Ascending aorta (tissue), 2 donors: ENCODE measurements at regions not wholly inside any gene's neighbourhood (a gene's known extent, or its start where the extent isn't known, plus 50 kb on each side); places are given as distances from the start of the nearest gene placed in this dataset.
"Not testable (repeated sequence)": the region's sequence is repeated elsewhere in the genome, so short reads cannot be mapped to it uniquely, and the experiment has no call there.

ENCODE experiments used
- DNase-seq, 2 donors: peaks; one replicate each; pipeline ENCODE4 v3.0.0-alpha.2; 2019; ENCODE audit warnings: low spot score in 2 of 2
- H3K27ac ChIP-seq, 2 donors: fragments of 200-600 bp; sonication (generic); one replicate each; pipeline ENCODE4 v1.5.1; 2016 to 2017; ENCODE audit warnings: mild to moderate bottlenecking in 1 of 2
- H3K27me3 ChIP-seq: fragments of 200-600 bp; sonication (generic); one replicate; pipeline ENCODE4 v1.5.1; 2017
- H3K36me3 ChIP-seq, 2 donors: fragments of 200-600 bp; sonication (generic); one replicate each; pipeline ENCODE4 v1.5.1; 2016
- H3K4me1 ChIP-seq, 2 donors: fragments of 200-600 bp; sonication (generic); one replicate each; pipeline ENCODE4 v1.5.1; 2016 to 2017; ENCODE audit warnings: mild to moderate bottlenecking in 1 of 2
- H3K4me3 ChIP-seq, 2 donors: fragments of 200-600 bp; sonication (generic); one replicate each; pipeline ENCODE4 v1.5.1; 2016 to 2017; ENCODE audit warnings: mild to moderate bottlenecking in 1 of 2
- H3K9me3 ChIP-seq, 2 donors: fragments of 200-600 bp; sonication (generic); one replicate each; pipeline ENCODE4 v1.5.1; 2016
- intact Hi-C: fragments of 100-400 bp; cut with DNase I; formaldehyde crosslinking; loops from one replicate; pipeline ENCODE4 v1.15.1; 2023
- TF ChIP-seq, protein P1 (sequence below), 3 experiments: fragments of 200-600 bp in 2 of 3; fragments of 450-650 bp in 1 of 3; sonication (generic) in 2 of 3; IDR thresholded peaks; one replicate each; pipeline ENCODE4 v1.5.1; 2016 to 2019; ENCODE audit warnings: antibody characterized with exemption in 3 of 3, mild to moderate bottlenecking in 1 of 3, moderate library complexity in 1 of 3

DNA sequence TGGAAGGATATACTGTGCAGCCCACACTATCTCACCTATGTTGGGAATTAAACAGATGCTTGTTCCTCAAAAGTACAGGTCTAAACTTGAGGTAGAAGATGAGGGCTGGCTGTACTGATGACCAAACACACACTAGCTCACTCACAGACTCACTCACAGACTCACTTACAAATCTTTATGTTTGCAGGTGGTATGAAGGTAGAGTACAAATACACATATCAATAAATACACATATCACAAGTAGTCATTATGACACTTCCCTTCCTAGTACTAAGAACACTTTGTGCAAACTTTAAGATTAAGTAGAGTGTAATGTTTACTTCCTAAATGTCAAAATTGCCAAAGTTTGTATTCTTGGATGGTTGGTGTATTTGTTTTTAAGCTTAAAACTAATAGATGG, 155.4 kb upstream of the KCNQ5 start:
- H3K4me3 ChIP-seq, result no peak overlapping the region
- intact Hi-C loops, result no loop called here
- TF ChIP-seq, protein P1, sequence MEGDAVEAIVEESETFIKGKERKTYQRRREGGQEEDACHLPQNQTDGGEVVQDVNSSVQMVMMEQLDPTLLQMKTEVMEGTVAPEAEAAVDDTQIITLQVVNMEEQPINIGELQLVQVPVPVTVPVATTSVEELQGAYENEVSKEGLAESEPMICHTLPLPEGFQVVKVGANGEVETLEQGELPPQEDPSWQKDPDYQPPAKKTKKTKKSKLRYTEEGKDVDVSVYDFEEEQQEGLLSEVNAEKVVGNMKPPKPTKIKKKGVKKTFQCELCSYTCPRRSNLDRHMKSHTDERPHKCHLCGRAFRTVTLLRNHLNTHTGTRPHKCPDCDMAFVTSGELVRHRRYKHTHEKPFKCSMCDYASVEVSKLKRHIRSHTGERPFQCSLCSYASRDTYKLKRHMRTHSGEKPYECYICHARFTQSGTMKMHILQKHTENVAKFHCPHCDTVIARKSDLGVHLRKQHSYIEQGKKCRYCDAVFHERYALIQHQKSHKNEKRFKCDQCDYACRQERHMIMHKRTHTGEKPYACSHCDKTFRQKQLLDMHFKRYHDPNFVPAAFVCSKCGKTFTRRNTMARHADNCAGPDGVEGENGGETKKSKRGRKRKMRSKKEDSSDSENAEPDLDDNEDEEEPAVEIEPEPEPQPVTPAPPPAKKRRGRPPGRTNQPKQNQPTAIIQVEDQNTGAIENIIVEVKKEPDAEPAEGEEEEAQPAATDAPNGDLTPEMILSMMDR (IDR thresholded peaks at IDR 0.05), result no peak
- no peak overlapping the region for H3K27ac ChIP-seq
- H3K9me3 ChIP-seq, result no peaks in the 10 kb centered on the region
- no peaks in the 10 kb centered on the region for H3K27me3 ChIP-seq
- no peaks in the 10 kb centered on the region for H3K36me3 ChIP-seq
- no peaks in the 10 kb centered on the region for H3K4me1 ChIP-seq
- DNase-seq, result no peak

DNA sequence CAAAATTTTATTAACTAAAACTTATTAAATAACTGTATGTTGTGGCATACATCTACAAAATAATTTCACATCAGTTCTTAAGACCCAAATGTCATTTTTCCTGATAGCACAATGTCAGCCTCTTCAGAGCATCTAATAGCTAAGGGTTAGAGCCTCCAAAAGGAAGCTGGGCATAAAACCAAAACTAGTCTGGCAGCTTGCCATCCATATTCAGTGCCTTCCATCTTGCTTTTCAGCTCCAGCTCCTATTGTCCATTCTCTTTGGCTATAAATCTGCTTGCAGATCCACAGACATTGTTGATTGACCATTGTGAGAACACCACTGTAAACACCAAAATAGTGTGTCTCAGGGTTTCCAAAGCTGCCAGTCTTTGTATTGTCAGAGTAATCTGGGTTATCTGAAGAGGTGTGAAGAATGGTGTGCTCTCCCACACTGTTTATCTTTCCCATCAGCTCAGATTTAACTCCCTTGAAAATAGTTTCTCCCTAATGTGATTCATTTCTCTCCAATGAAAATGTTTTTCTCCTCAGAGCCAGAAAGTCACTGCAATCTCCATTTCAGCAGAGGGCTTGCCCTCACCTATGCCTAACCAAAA, 154.8 kb upstream of the KCNQ5 start:
- Histone ChIP-seq H3K9me3 (no peaks in the 10 kb centered on the region), H3K27ac (no peak overlapping the region), H3K4me3 (no peak overlapping the region), H3K4me1 (no peaks in the 10 kb centered on the region), H3K27me3 (no peaks in the 10 kb centered on the region), H3K36me3 (no peaks in the 10 kb centered on the region)
- intact Hi-C loops, result no loop called here
- TF ChIP-seq, protein P1 (IDR thresholded peaks at IDR 0.05), result no peak
- no peak for DNase-seq

DNA sequence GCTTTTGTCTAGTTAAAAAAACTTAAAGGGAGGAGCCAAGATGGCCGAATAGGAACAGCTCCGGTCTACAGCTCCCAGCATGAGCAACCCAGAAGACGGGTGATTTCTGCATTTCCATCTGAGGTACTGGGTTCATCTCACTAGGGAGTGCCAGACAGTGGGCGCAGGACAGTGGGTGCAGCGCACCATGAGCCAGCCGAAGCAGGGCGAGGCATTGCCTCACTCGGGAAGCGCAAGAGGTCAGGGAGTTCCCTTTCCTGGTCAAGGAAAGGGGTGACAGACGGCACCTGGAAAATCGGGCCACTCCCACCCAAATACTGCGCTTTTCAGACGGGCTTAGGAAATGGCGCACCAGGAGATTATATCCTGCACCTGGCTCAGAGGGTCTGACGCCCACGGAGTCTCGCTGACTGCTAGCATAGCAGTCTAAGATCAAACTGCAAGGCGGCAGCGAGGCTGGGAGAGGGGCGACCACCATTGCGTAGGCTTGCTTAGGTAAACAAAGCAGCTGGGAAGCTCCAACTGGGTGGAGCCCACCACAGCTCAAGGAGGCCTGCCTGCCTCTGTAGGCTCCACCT, 152.4 kb upstream of the KCNQ5 start:
- H3K9me3 ChIP-seq, H3K27ac ChIP-seq, H3K4me3 ChIP-seq, H3K27me3 ChIP-seq, H3K36me3 ChIP-seq, H3K4me1 ChIP-seq, intact Hi-C loops, DNase-seq: not testable (repeated sequence)

DNA sequence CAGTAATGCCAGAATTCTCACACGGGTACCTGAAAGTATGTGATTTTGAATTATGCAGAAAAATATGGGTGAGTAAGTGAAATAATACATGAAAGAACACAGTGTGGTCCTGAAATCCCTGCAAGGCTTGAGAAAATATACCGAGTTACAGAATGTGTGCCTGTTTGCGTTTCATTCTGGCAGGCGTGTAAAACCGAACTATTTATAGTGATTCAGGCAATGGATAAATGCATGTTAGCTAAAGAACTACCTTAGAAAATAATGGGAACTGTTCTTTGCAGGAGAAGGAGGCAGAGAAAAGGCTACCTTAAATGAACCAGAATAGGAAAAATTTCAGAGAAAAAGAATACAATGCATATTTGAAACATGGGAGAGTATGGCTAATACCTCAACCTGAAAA, 145.8 kb upstream of the KCNQ5 start:
- no peaks in the 10 kb centered on the region for H3K4me1 ChIP-seq
- H3K27ac ChIP-seq, result peak overlapping the region in 1 of 2 donors; percentile 11
- intact Hi-C loops, result no loop called here
- TF ChIP-seq, protein P1 (IDR thresholded peaks at IDR 0.05), result no peak
- DNase-seq, result no peak
- no peaks in the 10 kb centered on the region for H3K27me3 ChIP-seq
- no peaks in the 10 kb centered on the region for H3K9me3 ChIP-seq
- H3K4me3 ChIP-seq, result no peak overlapping the region
- H3K36me3 ChIP-seq, result no peaks in the 10 kb centered on the region

DNA sequence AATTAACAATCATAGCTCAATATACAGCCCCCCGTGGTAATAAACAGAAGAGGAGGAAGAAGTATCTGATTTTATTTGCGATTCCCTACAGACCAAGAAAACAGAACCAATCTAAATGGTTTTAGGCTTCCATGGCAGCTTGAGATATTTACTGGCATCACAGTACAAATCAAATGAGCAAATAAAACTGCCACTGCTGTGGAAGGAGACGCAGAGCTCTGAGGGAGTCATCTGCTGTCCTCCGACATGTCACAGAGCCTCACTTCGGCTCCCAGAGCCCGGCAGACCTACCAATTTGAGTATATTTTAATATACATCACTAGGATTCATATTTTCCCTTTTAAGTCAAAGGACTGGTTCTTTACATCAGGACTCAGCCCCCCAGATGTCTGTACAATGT, 145.2 kb upstream of the KCNQ5 start:
- TF ChIP-seq, protein P1 (IDR thresholded peaks at IDR 0.05), result no peak

DNA sequence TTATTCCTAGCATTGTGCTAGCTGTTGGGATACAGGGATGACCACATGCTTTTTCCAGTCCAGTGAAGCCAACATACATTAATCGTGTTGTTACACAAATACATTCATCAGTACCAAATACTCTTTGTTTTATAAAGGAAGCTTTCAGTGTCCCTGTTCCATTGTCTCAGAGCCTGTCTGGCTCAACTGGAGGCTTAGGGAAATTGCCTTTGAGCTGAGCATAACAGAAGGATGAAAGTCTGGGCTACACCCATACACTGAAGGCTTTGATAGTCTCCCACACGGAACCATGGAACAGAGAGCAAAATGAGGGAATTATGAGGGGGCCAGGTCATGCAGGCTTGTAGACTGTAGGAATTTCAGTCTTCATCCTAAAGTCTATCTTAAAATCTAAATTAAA, 126.4 kb upstream of the KCNQ5 start:
- Histone ChIP-seq H3K9me3 (no peaks in the 10 kb centered on the region), H3K27me3 (no peaks in the 10 kb centered on the region), H3K4me1 (no peaks in the 10 kb centered on the region), H3K4me3 (no peak overlapping the region), H3K36me3 (no peaks in the 10 kb centered on the region), H3K27ac (no peak overlapping the region)
- DNase-seq, result no peak
- TF ChIP-seq, protein P1 (IDR thresholded peaks at IDR 0.05), result no peak
- intact Hi-C loops, result no loop called here

More for the DNA sequence above, 145.2 kb upstream of the KCNQ5 start:
- peak overlapping the region in 1 of 2 donors; percentile 11 for H3K27ac ChIP-seq
- H3K4me1 ChIP-seq, result no peaks in the 10 kb centered on the region
- H3K9me3 ChIP-seq, result no peaks in the 10 kb centered on the region
- intact Hi-C loops, result no loop called here
- no peak overlapping the region for H3K4me3 ChIP-seq
- no peaks in the 10 kb centered on the region for H3K27me3 ChIP-seq
- no peak for DNase-seq
- no peaks in the 10 kb centered on the region for H3K36me3 ChIP-seq
